GM18520 (cell line): ENCODE measurements at regions not wholly inside any gene's neighbourhood (a gene's known extent, or its start where the extent isn't known, plus 50 kb on each side); places are given as distances from the start of the nearest gene placed in this dataset.

Experiments
- ATAC-seq: cut with Tn5 transposase; IDR thresholded peaks from one replicate; pipeline ENCODE4 v1.9.1; 2021; ENCODE audit not compliant: unreplicated experiment

GRCh38 chr7:41247143-41247865 is 455.6 kb downstream of the INHBA start:
- ATAC-seq: no peak

GRCh38 chr7:41245916-41246315 is 457.0 kb downstream of the INHBA start:
- ATAC-seq: no peak

- no peak for ATAC-seq
These were observed 458.6 kb downstream of the INHBA start for GRCh38 chr7:41244246-41244645.

- no peak for ATAC-seq
These were observed 461.2 kb downstream of the INHBA start for GRCh38 chr7:41241641-41242040.

- no peak for ATAC-seq
These were observed 463.3 kb downstream of the INHBA start for GRCh38 chr7:41239596-41239995.

GRCh38 chr7:41238851-41239331 is 464.0 kb downstream of the INHBA start:
- ATAC-seq: no peak

GRCh38 chr7:41237956-41238355 is 464.9 kb downstream of the INHBA start:
- ATAC-seq: no peak

GRCh38 chr7:41232086-41232485 is 470.8 kb downstream of the INHBA start:
- ATAC-seq: no peak

- ATAC-seq: no peak
These were observed 478.7 kb downstream of the INHBA start for GRCh38 chr7:41224063-41224763.

GRCh38 chr7:41222746-41223145 is 480.1 kb downstream of the INHBA start:
- ATAC-seq: no peak

- ATAC-seq: no peak
These were observed 482.6 kb downstream of the INHBA start for GRCh38 chr7:41220266-41220665.

- ATAC-seq: no peak
These were observed 483.6 kb downstream of the INHBA start for GRCh38 chr7:41219276-41219675.

- no peak for ATAC-seq
These were observed 485.6 kb downstream of the INHBA start for GRCh38 chr7:41217306-41217705.

GRCh38 chr7:41207141-41207540 is 495.7 kb downstream of the INHBA start:
- ATAC-seq: no peak

GRCh38 chr7:41206267-41206666 is 496.6 kb downstream of the INHBA start:
- no peak for ATAC-seq

- peak; percentile 69 for ATAC-seq
These were observed 497.3 kb downstream of the INHBA start for GRCh38 chr7:41205600-41205999.

GRCh38 chr7:41203542-41203941 is 499.3 kb downstream of the INHBA start:
- ATAC-seq: no peak

- ATAC-seq: no peak
These were observed 501.9 kb downstream of the INHBA start for GRCh38 chr7:41201021-41201420.

GRCh38 chr7:41199136-41199535 is 503.8 kb downstream of the INHBA start:
- no peak for ATAC-seq

GRCh38 chr7:41198502-41198901 is 504.4 kb downstream of the INHBA start:
- ATAC-seq: no peak

GRCh38 chr7:41197769-41198168 is 505.1 kb downstream of the INHBA start:
- ATAC-seq: no peak

- no peak for ATAC-seq
These were observed 509.1 kb downstream of the INHBA start for GRCh38 chr7:41193738-41194282.
